GM23338 (cell line): ENCODE measurements at regions not wholly inside any gene's neighbourhood (a gene's known extent, or its start where the extent isn't known, plus 50 kb on each side); places are given as distances from the start of the nearest gene placed in this dataset.

Experiments
- ATAC-seq: fragments of 200-7000 bp; cut with Tn5 transposase; 3 replicates; pipeline ENCODE4 v1.9.1; 2020
- DNase-seq: peaks from one replicate; pipeline ENCODE4 v3.0.0-alpha.2; 2015; ENCODE audit warnings: low spot score
- H2AFZ ChIP-seq: fragments of 200-600 bp; sonication (generic); 2 replicates; pipeline ENCODE4 v1.8.0; 2016; ENCODE audit warnings: antibody characterized with exemption, mild to moderate bottlenecking, moderate library complexity
- H3F3A ChIP-seq: fragments of 200-600 bp; sonication (generic); replicated peaks from 2 replicates; pipeline ENCODE4 v1.8.0; 2017; ENCODE audit warnings: antibody characterized with exemption, mixed run types, low read depth
- H3K27ac ChIP-seq: fragments of 200-600 bp; sonication (generic); 2 replicates; pipeline ENCODE4 v1.6.1; 2016; ENCODE audit warnings: low read depth
- H3K27me3 ChIP-seq: fragments of 200-600 bp; sonication (generic); 2 replicates; pipeline ENCODE4 v1.8.0; 2016; ENCODE audit warnings: mild to moderate bottlenecking, mixed run types, moderate library complexity; ENCODE audit not compliant: insufficient read depth
- H3K36me3 ChIP-seq: fragments of 200-600 bp; sonication (generic); 2 replicates; pipeline ENCODE4 v1.8.0; 2016; ENCODE audit warnings: mild to moderate bottlenecking; ENCODE audit not compliant: insufficient read depth
- H3K4me1 ChIP-seq: fragments of 200-600 bp; sonication (generic); 2 replicates; pipeline ENCODE4 v1.8.0; 2016; ENCODE audit warnings: mild to moderate bottlenecking, moderate library complexity; ENCODE audit not compliant: insufficient read depth
- H3K4me2 ChIP-seq: fragments of 200-600 bp; sonication (generic); 2 replicates; pipeline ENCODE4 v1.7.1; 2017; ENCODE audit warnings: mixed run types
- H3K4me3 ChIP-seq: fragments of 200-600 bp; sonication (generic); 2 replicates; pipeline ENCODE4 v1.6.1; 2016; ENCODE audit warnings: mixed run types
- H3K79me2 ChIP-seq: fragments of 200-600 bp; sonication (generic); replicated peaks from 2 replicates; pipeline ENCODE4 v1.8.0; 2017; ENCODE audit warnings: mild to moderate bottlenecking; ENCODE audit not compliant: insufficient read depth
- H3K9me2 ChIP-seq: fragments of 200-600 bp; sonication (generic); 2 replicates; pipeline ENCODE4 v1.8.0; 2017; ENCODE audit not compliant: insufficient read depth
- H4K20me1 ChIP-seq: fragments of 200-600 bp; sonication (generic); replicated peaks from 2 replicates; pipeline ENCODE4 v1.8.0; 2017; ENCODE audit warnings: mild to moderate bottlenecking; ENCODE audit not compliant: insufficient read depth
- H3K27ac Mint-ChIP-seq: 2 replicates; pipeline ENCODE4 v1.8.0; 2020; ENCODE audit warnings: inconsistent platforms, mild to moderate bottlenecking, moderate library complexity, mixed read lengths
- H3K27me3 Mint-ChIP-seq: 3 replicates; pipeline ENCODE4 v1.8.0; 2022; ENCODE audit warnings: low read depth, mild to moderate bottlenecking, moderate library complexity, mixed read lengths, inconsistent platforms; ENCODE audit not compliant: insufficient read depth, poor library complexity
- H3K36me3 Mint-ChIP-seq: 3 replicates; pipeline ENCODE4 v1.8.0; 2021; ENCODE audit warnings: low read depth, mild to moderate bottlenecking, inconsistent platforms, moderate library complexity, mixed read lengths
- H3K4me1 Mint-ChIP-seq: 3 replicates; pipeline ENCODE4 v1.8.0; 2020; ENCODE audit warnings: mild to moderate bottlenecking, inconsistent platforms, mixed read lengths
- H3K4me3 Mint-ChIP-seq: 3 replicates; pipeline ENCODE4 v1.8.0; 2021; ENCODE audit warnings: moderate library complexity, mild to moderate bottlenecking, inconsistent platforms, mixed read lengths
- H3K9me3 Mint-ChIP-seq: 3 replicates; pipeline ENCODE4 v1.8.0; 2020; ENCODE audit warnings: moderate library complexity, mild to moderate bottlenecking, inconsistent platforms, mixed read lengths
- CTCF ChIP-seq, 2 experiments: fragments of 200-600 bp in 1 of 2; sonication (generic) in 1 of 2; conservative IDR thresholded peaks; 2 replicates each; pipeline versions ENCODE4 v1.5.1 to v1.6.1; 2016 to 2017; ENCODE audit warnings: antibody characterized with exemption in 2 of 2, low read depth in 2 of 2, mild to moderate bottlenecking in 2 of 2, moderate library complexity in 1 of 2
- ETS1 ChIP-seq: IDR thresholded peaks from 2 replicates; pipeline ENCODE4 v1.6.1; 2016; ENCODE audit warnings: antibody characterized with exemption
- EZH2phosphoT487 ChIP-seq: fragments of 200-600 bp; sonication (generic); IDR thresholded peaks from one replicate; pipeline ENCODE4 v1.8.1; 2018; ENCODE audit warnings: antibody characterized with exemption; ENCODE audit not compliant: unreplicated experiment
- JUNB ChIP-seq: IDR thresholded peaks from one replicate; pipeline ENCODE4 v1.6.1; 2016; ENCODE audit warnings: antibody characterized with exemption; ENCODE audit not compliant: unreplicated experiment
- NANOG ChIP-seq: IDR thresholded peaks from 2 replicates; pipeline ENCODE4 v1.6.1; 2016; ENCODE audit warnings: antibody characterized with exemption, borderline replicate concordance
- ZNF114 ChIP-seq: fragments of 250-450 bp; sonication (Bioruptor Pico); IDR thresholded peaks from 2 replicates; pipeline ENCODE4 v1.5.0; 2020; ENCODE audit warnings: mild to moderate bottlenecking, moderate library complexity
- ZNF331 ChIP-seq: fragments of 250-450 bp; sonication (Bioruptor Pico); IDR thresholded peaks from 2 replicates; pipeline ENCODE4 v1.5.0; 2020; ENCODE audit warnings: low read depth, mild to moderate bottlenecking, moderate library complexity
- TF ChIP-seq, protein P1 (sequence below): fragments of 250-450 bp; sonication (Bioruptor Pico); IDR thresholded peaks from 2 replicates; pipeline ENCODE4 v1.5.0; 2020; ENCODE audit warnings: mild to moderate bottlenecking, moderate library complexity

GRCh38 chr15:98443526-98443925 is 204.8 kb upstream of the IGF1R start (continued):
- TF ChIP-seq ETS1 = no peak
- no peak for TF ChIP-seq EZH2phosphoT487
- TF ChIP-seq JUNB = no peak
- no peak for TF ChIP-seq NANOG
- TF ChIP-seq ZNF114 (CRISPR knock-in tag) = no peak
- no peak for TF ChIP-seq CTCF (conservative IDR thresholded peaks at IDR 0.05; ENCODE audit: low read depth in 2 of 2)
- no peak for TF ChIP-seq ZNF331 (CRISPR knock-in tag)

GRCh38 chr15:98444138-98444537 is 204.2 kb upstream of the IGF1R start:
- Mint-ChIP-seq H3K4me1 (peaks cover 11% of the 10 kb centered on the region; the same call in 2 of the 3 replicates), H3K36me3 (peaks cover 4% of the 10 kb centered on the region; the same call in 2 of the 3 replicates), H3K27ac (no peak overlapping the region), H3K4me3 (no peak overlapping the region), H3K9me3 (peaks cover 27% of the 10 kb centered on the region), H3K27me3 (peaks cover 6% of the 10 kb centered on the region)
- Histone ChIP-seq H3K79me2 (no peaks in the 10 kb centered on the region), H3K4me2 (no peak overlapping the region), H3F3A (no peaks in the 10 kb centered on the region), H4K20me1 (no peaks in the 10 kb centered on the region), H2AFZ (no peak overlapping the region), H3K9me2 (no peaks in the 10 kb centered on the region), H3K27ac (no peak overlapping the region), H3K4me1 (no peaks in the 10 kb centered on the region), H3K4me3 (no peak overlapping the region), H3K36me3 (no peaks in the 10 kb centered on the region), H3K27me3 (no peaks in the 10 kb centered on the region)
- no peak for DNase-seq
- TF ChIP-seq, protein P1, sequence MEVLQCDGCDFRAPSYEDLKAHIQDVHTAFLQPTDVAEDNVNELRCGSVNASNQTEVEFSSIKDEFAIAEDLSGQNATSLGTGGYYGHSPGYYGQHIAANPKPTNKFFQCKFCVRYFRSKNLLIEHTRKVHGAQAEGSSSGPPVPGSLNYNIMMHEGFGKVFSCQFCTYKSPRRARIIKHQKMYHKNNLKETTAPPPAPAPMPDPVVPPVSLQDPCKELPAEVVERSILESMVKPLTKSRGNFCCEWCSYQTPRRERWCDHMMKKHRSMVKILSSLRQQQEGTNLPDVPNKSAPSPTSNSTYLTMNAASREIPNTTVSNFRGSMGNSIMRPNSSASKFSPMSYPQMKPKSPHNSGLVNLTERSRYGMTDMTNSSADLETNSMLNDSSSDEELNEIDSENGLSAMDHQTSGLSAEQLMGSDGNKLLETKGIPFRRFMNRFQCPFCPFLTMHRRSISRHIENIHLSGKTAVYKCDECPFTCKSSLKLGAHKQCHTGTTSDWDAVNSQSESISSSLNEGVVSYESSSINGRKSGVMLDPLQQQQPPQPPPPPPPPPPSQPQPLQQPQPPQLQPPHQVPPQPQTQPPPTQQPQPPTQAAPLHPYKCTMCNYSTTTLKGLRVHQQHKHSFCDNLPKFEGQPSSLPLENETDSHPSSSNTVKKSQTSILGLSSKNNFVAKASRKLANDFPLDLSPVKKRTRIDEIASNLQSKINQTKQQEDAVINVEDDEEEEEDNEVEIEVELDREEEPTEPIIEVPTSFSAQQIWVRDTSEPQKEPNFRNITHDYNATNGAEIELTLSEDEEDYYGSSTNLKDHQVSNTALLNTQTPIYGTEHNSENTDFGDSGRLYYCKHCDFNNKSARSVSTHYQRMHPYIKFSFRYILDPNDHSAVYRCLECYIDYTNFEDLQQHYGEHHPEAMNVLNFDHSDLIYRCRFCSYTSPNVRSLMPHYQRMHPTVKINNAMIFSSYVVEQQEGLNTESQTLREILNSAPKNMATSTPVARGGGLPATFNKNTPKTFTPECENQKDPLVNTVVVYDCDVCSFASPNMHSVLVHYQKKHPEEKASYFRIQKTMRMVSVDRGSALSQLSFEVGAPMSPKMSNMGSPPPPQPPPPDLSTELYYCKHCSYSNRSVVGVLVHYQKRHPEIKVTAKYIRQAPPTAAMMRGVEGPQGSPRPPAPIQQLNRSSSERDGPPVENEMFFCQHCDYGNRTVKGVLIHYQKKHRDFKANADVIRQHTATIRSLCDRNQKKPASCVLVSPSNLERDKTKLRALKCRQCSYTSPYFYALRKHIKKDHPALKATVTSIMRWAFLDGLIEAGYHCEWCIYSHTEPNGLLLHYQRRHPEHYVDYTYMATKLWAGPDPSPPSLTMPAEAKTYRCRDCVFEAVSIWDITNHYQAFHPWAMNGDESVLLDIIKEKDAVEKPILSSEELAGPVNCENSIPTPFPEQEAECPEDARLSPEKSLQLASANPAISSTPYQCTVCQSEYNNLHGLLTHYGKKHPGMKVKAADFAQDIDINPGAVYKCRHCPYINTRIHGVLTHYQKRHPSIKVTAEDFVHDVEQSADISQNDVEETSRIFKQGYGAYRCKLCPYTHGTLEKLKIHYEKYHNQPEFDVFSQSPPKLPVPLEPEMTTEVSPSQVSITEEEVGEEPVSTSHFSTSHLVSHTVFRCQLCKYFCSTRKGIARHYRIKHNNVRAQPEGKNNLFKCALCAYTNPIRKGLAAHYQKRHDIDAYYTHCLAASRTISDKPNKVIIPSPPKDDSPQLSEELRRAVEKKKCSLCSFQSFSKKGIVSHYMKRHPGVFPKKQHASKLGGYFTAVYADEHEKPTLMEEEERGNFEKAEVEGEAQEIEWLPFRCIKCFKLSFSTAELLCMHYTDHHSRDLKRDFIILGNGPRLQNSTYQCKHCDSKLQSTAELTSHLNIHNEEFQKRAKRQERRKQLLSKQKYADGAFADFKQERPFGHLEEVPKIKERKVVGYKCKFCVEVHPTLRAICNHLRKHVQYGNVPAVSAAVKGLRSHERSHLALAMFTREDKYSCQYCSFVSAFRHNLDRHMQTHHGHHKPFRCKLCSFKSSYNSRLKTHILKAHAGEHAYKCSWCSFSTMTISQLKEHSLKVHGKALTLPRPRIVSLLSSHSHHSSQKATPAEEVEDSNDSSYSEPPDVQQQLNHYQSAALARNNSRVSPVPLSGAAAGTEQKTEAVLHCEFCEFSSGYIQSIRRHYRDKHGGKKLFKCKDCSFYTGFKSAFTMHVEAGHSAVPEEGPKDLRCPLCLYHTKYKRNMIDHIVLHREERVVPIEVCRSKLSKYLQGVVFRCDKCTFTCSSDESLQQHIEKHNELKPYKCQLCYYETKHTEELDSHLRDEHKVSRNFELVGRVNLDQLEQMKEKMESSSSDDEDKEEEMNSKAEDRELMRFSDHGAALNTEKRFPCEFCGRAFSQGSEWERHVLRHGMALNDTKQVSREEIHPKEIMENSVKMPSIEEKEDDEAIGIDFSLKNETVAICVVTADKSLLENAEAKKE (CRISPR knock-in tag) = no peak
- 0 out of 4 replicates have a peak, but pooled peaks of 1 of the 2 experiments have one; percentile 8 for TF ChIP-seq CTCF (conservative IDR thresholded peaks at IDR 0.05; ENCODE audit: low read depth in 2 of 2)
- no peak for ATAC-seq
